Sciatic nerve (tissue), 2 donors: ENCODE measurements at regions not wholly inside any gene's neighbourhood (a gene's known extent, or its start where the extent isn't known, plus 50 kb on each side); places are given as distances from the start of the nearest gene placed in this dataset.
A peak's percentile ranks its signal among the peaks of the same experiment; 100 is the strongest.

Experiments used
- ATAC-seq: fragments of 200-7000 bp; cut with Tn5 transposase; one replicate; pipeline ENCODE4 v1.9.1; 2020; ENCODE audit warnings: mild to moderate bottlenecking, moderate library complexity
- DNase-seq: peaks from one replicate; pipeline ENCODE4 v3.0.0-alpha.2; 2020; ENCODE audit warnings: low spot score
- intact Hi-C: fragments of 100-400 bp; cut with DNase I; formaldehyde crosslinking; loops from one replicate; pipeline ENCODE4 v1.14.2; 2022
- donor health status: DM: no; HTN: no; CAD: no.
- donor health status: DM: no; HTN: no; CAD: no.

DNA sequence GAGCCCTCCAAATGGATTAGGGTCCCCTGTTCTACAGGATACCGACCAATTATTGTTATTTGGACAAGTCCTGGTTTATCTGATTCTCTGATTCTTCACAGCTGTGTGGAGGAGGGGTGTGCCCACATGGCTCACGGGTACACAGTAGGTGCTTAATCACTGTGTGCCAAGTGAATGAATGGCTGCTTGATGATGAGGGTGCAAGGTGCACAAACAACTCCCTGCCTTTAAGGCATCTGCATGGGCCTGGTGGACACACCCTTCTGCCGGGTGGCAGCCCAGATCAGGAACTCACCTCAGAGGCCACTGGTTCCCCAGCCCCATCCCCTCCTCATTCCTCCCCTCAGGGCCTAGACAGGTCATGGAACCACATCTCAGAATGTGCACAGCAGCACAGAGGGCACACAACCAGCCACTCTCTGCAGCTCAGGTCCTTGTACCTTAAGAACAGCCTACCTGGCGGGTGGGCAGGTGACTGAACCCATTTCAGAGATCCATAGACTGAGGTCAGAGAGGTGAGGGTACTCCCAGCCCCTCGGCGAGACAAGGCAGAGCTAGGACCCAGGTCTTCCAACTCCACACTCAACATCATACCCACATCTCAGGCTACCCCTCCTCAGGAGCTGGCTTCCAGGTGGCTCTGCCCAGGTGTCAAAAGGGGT, 50.3 kb downstream of the SHANK2 start:
- DNase-seq = no peak
- intact Hi-C loops = no loop called here
- ATAC-seq = no peak

GRCh38 chr11:71201231-71201630, 51.1 kb downstream of the SHANK2 start:
- intact Hi-C loops = no loop called here
- ATAC-seq (no peak), DNase-seq (no peak)

DNA sequence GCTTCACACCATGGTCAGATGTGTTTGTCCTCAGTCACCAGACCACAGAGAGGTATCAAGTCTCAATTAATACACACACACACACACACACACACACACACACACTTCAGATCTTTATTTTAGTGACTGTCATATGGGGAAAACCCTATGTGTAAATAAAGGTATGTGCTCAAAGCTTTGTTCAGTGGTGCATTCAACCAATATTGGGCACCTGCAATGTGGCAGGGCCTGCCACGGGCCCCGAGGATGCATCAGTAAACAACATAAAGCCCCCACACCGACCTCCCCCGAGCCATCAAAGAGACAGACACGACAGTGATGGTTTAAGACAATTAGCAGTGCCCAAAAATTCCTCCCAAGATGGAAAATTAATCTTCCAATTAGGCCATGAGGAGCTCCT, 51.6 kb downstream of the SHANK2 start:
- ATAC-seq (no peak), DNase-seq (no peak)
- intact Hi-C loops = no loop called here

- no peak for ATAC-seq
- intact Hi-C loops = no loop called here
- no peak for DNase-seq
These were observed 52.1 kb downstream of the SHANK2 start for GRCh38 chr11:71200172-71200716.

GRCh38 chr11:71199226-71199820, 53.1 kb downstream of the SHANK2 start:
- intact Hi-C loops = no loop called here
- ATAC-seq (no peak), DNase-seq (no peak)

GRCh38 chr11:71198823-71199165, 53.6 kb downstream of the SHANK2 start:
- intact Hi-C loops = no loop called here
- DNase-seq (no peak), ATAC-seq (no peak)

DNA sequence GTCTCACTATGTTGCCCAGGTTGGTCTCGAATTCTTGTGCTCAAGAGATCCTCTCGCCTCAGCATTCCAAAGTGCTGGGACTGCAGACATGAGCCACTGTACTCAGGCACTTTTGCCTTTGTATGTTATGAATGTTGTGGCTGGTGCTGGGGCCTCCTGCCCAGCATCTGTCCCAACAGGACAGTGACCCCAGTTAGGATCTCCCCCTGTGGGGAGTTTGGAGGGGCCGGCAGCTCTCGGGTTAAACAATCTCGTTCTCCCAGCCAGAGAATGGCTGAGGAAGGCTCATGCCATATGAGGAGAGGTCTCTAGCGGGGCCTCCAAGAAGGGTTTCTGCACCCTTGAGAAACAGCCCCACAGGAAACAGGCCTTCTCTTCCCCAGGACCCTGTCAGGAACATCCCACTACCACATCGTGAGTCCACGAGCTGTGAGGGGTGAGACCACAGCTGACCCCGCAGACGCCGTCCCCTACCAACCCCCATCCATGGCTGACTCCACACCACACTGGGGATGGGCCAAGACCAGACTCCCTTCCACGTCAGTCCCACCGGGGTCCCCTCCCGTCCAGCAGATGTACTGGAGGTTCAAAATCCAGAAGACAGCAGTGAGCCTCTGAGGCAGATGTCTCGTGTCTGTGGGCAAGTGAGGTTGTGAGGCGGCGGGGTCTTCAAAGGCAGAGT, 54.1 kb downstream of the SHANK2 start:
- no peak for DNase-seq
- ATAC-seq = no peak
- intact Hi-C loops = no loop called here

DNA sequence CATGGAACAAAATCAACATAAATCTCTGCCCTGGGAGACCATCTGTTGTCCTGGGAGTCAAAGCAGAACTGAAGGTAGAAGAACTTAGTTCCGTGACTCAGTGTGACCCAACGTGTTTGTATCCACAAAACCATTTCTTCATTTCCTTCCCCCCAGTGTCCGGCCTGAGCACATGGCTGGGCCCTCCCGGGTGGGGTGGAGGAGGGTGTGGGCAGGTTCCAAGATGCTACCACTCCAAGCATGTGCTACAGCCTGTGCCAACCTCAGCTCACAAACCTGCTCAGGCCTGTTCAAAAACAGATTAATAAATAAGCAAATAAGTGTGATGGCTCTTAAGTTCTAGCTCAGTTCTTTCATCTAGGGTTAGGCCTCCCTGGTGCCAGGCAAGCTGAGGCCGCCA, 55.3 kb downstream of the SHANK2 start:
- intact Hi-C loops = no loop called here
- ATAC-seq (no peak), DNase-seq (no peak)

- DNase-seq (no peak), ATAC-seq (no peak)
- intact Hi-C loops = no loop called here
These were observed 57.7 kb downstream of the SHANK2 start for GRCh38 chr11:71194710-71195109.

- intact Hi-C loops = no loop called here
- DNase-seq (peak; percentile 12), ATAC-seq (no peak)
These were observed 58.9 kb downstream of the SHANK2 start for GRCh38 chr11:71193431-71193830.

DNA sequence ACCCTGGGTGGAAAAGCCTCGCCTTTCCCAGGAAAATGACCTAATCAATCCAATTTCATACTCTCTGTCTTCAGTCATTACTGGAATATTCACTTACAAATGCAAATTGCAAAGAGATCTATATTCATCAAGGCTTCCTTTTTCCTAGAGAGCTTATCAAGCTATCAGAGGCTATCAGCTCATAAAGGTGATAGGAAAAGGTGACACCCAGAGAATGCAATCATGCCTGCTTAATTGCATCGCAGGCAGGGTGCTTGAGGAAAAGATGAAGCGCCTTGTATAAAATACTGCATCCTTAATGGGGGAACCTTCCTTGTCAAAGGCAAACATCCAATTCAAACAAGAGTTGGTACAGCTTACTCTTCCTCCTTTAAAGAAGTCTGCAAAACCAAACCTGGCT, 59.7 kb downstream of the SHANK2 start:
- intact Hi-C loops = no loop called here
- ATAC-seq (no peak), DNase-seq (peak; percentile 3)

GRCh38 chr11:71191201-71191600, 61.2 kb downstream of the SHANK2 start:
- intact Hi-C loops = no loop called here
- DNase-seq (peak; percentile 14), ATAC-seq (no peak)

DNA sequence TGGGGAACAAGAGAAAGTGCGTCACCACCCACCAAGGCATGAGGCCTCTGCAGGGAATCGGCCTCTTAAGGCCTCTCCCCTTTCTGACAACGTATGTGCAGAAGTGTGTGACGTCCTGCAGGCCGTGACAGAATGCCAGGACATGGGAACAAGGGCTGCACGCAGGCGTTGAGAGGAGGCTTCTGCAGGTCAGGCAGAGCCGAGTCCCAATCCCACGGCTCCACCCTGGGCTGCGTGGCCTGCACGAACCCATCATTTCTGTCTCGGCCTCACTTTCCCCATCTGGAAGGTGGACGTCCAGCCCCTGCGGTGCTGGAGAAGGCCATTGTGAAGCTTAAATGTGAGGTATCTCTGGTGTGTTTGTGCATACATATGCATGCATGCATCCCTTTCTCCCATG, 61.8 kb downstream of the SHANK2 start:
- intact Hi-C loops = no loop called here
- DNase-seq = peak; percentile 47

DNA sequence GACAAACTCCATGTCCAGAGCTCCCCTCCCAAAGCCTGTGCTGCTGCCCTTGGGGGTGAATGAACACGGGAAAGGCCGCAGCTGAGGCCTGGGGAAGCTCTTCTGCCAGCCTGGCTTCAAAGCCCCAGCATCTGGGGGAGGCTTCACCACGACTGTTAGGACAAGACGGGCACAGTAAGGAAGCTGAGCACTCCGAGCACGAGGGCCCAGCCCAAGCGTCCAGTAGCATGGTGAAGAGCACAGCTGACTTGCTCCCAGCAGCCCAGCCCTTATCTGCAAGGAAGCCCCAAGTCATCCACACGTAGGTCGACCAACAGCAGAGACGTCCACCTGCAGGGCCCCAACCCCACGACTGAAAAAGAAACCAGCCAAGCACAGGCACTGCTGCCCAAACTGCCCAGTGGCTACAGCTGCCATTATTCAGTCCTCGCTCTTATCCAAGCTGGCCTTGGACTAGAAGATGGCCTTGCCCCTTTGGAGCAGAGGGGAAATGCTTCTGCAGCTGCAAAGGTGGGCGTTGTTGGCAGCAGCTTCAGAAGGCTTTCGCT, 62.5 kb downstream of the SHANK2 start:
- ATAC-seq (no peak), DNase-seq (peak; percentile 46)
- intact Hi-C loops = no loop called here

More for the DNA sequence above, 61.8 kb downstream of the SHANK2 start:
- ATAC-seq = no peak

DNA sequence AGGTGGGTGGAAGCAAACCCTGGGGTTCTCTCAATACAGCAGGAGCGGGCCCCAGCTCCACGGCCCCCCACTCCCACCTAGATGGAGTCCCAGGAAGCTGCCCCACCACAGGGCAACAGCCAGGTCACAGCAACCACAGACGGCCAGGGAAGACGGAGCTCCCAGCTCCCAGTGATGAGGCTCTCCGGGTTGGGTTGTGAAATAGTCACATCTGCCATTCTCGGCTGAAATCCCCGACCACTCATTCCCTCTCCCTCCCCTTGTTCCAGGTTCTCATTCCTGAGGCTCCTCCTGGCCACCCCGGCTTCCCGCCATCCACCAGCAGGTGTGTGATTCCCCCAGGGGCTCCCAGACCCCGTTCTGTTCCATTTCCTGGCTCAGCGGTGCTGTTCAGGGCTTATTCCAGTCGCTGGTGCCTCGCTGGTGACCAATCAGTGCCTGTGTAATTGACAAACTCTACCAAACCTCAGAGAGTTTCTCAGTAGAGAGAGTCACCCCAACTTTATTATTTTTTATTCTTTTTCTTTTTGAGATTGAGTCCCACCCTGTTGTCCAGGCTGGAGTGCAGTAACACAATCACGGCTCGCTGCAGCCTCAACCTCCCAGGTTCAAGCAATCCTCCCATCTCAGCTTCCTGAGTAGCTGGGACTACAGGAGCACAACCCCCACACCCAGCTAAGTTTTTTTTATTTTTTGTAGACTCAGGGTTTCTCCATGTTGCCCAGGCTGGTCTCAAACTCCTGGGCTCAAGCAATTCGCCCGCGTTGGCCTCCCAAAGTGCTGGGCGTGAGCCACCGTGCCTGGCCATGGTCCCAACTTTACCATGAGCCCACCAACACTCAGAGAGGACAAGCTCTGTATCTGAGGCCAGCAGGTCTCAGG, 63.2 kb downstream of the SHANK2 start:
- no peak for ATAC-seq
- intact Hi-C loops = no loop called here
- peak; percentile 49 for DNase-seq

GRCh38 chr11:71188073-71188472, 64.3 kb downstream of the SHANK2 start:
- intact Hi-C loops = no loop called here
- ATAC-seq (no peak), DNase-seq (peak; percentile 31)

- DNase-seq (peak; percentile 8), ATAC-seq (no peak)
- intact Hi-C loops = no loop called here
These were observed 65.6 kb downstream of the SHANK2 start for GRCh38 chr11:71186806-71187205.

- DNase-seq (no peak), ATAC-seq (no peak)
- intact Hi-C loops = no loop called here
These were observed 67.0 kb downstream of the SHANK2 start for GRCh38 chr11:71185411-71185810.
